Fibroblast of upper back skin (primary cell): ENCODE measurements at regions not wholly inside any gene's neighbourhood (a gene's known extent, or its start where the extent isn't known, plus 50 kb on each side); places are given as distances from the start of the nearest gene placed in this dataset.
"Not testable (repeated sequence)": the region's sequence is repeated elsewhere in the genome, so short reads cannot be mapped to it uniquely, and the experiment has no call there.

Experiments used
- DNase-seq: peaks from one replicate; pipeline ENCODE4 v3.0.0-alpha.2; 2013

DNA sequence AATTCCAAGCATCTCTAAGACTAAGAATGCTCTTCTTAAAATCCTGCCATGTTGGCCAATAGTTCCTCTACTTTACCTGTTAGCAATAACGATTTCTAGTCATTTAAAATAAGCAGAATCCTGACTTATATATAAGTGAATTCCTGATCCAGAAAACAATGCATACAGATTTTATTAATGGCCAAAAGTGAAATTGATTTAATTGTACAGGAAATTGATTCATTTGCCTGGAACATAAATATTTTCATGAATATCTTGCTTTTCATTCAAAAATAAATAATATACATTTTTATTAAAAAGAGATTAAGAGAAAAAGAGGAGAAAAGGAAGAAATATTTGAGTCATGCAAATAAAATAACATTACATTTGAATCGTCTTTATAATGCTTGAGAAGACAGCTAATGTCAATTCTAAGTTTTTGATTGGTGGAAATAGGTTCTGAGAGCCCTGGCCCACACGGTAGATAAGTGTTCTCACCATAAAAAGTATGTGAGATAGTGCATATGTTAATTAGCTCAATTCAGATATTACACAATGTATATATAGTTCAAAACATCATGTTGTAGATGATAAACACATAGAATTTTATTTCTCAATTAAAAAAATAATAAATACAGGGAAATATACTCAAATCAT lies 323.2 kb upstream of the MIR17HG start:
- DNase-seq, result no peak

GRCh38 chr13:91025442-91025841 lies 322.0 kb upstream of the MIR17HG start:
- no peak for DNase-seq

GRCh38 chr13:91031508-91031907 lies 316.0 kb upstream of the MIR17HG start:
- no peak for DNase-seq

DNA sequence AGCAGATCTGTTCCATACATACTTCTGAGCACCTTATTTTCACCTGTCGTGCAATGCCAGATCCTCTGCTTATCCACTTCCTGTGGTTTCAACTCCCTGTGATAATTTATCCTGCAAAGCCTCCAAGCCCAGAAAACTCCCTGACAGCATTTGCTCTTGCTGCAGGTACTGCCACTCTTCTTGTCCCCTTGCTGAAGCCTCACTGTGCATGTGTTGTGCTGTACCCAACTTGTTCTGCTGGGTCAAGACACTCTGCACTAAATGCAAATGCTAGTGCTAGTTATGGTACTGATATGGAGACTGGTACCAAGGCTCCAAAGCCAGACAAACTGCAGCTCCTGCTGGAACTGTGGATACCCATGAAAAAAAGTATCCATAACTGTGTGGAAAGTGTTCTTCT lies 315.4 kb upstream of the MIR17HG start:
- no peak for DNase-seq

DNA sequence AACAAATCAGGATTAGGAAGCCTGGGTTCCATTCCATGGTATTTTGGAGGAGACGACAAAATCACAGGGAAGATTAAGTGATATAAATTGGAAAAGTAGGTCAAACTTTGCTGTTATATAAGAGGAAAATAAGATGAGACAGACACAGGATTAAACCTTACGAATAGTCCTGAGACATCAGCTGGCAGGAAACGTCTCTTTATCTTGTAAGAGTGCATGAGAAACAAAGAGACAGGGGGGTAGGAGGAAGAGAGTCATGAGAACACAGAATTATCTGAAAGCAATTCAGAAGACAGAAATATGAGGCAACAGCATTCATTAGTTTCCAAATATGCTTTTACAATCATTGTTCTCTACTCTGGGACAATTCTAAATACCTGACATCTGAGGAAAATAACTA lies 310.6 kb upstream of the MIR17HG start:
- DNase-seq, result no peak

GRCh38 chr13:91042870-91043269 lies 304.6 kb upstream of the MIR17HG start:
- no peak for DNase-seq

GRCh38 chr13:91045351-91046034 lies 302.0 kb upstream of the MIR17HG start:
- no peak for DNase-seq

DNA sequence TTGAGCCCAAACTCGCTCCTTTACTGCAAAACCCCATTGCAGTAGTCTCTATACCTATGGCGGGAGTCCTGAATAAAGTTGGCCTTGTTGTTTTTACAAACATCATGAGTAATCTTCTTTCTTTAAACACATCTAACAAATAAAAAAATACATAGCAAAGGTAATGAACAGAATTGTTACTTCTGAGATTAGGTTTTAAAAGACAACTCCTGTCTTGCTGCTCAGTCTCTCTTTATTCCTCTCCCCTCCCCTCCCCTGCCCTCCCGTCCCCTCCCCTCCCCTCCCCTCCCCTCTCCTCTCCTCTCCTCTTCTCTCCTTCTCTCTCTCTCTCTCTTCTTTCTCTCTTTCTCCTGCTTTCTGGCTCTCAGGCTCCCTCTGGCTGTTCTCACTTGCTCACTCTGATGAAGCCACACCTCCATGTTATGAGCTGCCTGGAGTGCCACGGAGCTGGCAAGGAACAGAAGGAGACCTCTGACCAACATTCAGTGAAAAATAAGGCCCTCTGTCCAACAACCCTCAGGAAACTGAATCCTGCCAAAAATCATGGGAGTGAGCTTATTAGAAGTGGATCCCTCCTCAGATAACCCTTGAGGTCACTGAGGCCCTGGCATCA lies 300.7 kb upstream of the MIR17HG start:
- no peak for DNase-seq

DNA sequence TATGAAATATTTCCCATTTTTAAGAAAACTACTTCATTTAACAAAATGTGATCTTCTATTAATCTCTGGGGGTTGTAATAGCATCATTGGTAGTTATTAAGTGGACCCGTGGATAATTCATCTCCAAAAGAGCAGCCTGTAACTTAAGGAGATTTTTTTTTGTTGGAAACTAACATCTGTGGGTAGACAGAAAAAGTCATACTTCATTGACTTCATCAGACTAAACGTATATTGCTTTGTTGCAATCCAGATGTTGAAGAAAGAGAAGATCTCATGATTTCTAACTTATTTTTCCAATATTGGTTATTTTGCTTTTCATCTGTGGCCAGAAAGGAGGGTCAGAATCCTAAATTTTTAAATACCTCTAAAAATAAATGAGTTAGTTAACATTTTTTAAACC lies 296.5 kb upstream of the MIR17HG start:
- no peak for DNase-seq

- no peak for DNase-seq
Observed at GRCh38 chr13:91052876-91053275, 294.6 kb upstream of the MIR17HG start.

- no peak for DNase-seq
Observed at GRCh38 chr13:91053318-91054065, 294.0 kb upstream of the MIR17HG start.

GRCh38 chr13:91054902-91055301 lies 292.6 kb upstream of the MIR17HG start:
- no peak for DNase-seq

GRCh38 chr13:91056746-91057145 lies 290.7 kb upstream of the MIR17HG start:
- DNase-seq, result no peak

DNA sequence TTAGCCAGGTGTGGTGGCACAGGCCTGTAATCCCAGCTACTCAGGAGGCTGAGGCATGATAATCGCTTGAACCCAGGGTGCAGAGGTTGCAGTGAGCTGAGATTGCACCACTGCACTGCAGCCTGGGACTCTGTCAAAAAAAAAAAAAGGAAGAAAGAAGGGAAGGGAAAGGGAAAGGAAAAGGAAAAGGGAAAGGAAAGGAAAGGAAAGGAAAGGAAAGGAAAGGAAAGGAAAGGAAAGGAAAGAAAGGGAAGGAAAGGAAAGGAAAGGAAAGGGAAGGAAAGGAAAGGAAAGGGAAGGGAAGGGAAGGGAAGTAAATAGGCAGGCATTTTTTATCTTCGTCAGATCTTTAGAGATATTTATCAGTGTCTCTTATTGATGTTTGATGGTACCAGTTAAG lies 290.0 kb upstream of the MIR17HG start:
- DNase-seq, result not testable (repeated sequence)

DNA sequence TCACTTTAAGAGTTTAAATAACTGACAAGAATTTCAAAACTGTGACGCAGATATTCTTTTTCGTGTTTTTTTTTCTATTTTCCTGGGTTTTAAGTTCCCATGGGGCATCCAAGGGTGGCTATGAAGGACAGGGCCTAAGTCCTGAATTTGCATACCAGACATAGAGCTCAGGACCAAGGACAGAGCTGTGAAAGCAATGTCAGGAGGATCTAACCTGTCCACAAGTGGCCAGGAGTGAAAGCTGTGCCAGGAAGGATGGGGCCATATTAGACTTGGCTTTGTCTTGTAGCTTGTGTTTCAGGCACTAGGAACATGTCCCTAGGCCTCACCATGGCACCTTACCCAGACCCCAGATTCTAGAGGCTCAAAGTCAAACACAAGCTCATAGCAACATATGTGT lies 289.4 kb upstream of the MIR17HG start:
- no peak for DNase-seq

DNA sequence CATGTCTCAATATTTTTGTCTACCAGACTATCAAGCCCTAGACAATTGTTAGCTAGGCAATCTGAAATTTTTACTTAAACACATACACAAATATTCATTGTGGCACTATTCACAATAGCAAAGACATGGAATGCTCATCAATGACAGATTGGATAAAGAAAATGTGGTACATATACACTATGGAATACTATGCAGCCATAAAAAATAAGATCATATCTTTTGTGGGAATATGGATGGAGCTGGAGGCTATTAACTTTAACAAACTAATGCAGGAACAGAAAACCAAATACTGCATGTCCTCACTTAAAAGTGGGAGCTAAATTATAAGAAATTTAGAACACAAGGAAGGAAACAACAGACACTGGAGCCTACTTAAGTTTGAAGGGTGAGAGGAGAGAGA lies 288.6 kb upstream of the MIR17HG start:
- no peak for DNase-seq

GRCh38 chr13:91066745-91067144 lies 280.7 kb upstream of the MIR17HG start:
- no peak for DNase-seq

- no peak for DNase-seq
Observed at GRCh38 chr13:91072486-91072885, 275.0 kb upstream of the MIR17HG start.

DNA sequence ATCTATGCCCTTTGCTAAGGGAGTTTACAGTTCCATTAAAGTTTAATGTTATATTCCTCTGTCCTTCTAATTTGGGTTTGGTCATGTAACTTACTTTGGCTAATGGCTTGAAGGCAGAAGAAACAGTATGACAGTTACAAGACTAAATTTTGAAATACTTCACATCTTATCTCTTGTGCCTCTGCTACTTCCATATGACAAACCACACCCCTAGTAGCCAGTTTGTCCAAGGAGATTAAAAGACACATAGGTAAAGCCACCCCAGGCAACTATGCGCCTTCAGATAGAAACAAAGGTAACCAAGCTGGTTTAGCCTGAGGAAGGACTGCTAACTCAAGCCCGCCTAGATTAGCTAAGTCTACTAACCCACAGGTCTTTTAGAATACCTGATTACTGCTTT lies 273.4 kb upstream of the MIR17HG start:
- DNase-seq, result no peak

DNA sequence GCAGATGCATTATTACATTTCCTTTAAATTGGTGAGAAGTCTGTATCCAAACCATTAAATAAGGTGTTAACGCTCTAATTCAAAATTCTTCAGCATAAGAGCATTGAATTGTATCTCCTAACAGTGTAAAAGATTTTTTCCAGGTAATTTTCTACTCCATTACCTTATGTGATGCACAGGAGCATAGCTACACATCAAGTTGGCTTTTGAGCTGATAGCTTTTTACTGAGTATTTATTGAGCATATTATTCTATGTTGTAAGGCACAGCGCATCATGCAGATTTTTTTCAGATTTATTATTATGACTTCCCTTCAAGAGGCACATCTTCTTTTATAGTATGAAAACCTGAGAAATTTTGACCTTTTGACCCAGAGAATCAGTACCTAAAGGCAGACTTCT lies 270.7 kb upstream of the MIR17HG start:
- no peak for DNase-seq

DNA sequence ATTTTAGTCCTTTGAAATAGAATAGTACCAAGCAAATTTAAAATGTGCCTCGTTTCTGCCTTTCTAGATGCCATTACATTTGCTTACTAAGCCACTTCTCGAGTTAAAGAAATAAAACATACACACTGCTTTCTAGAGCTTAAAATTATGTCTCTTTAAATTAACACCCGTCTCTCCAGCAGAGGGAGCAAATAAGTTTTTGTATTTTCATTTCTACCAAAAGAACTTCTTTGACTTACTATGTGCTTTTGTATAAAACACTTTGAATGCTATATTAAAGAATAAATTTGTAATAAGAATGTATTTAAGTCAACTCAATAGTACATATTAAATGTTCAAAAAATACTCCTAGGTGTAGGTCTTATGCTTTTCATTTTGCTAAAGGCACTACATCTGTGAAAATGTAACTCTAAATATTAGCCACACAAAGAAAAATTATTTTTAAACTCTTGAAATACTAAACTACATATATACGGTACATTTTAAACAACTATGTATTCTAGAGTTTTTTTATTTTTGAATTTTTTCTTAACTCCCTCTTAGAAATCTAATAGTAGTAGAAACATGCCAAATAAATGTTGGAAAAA lies 269.3 kb upstream of the MIR17HG start:
- peak; percentile 6 for DNase-seq

- DNase-seq, result no peak
Observed at GRCh38 chr13:91079176-91079575, 268.3 kb upstream of the MIR17HG start.

- no peak for DNase-seq
Observed at GRCh38 chr13:91085127-91085526, 262.4 kb upstream of the MIR17HG start.
